Vagina (tissue), 2 donors: ENCODE measurements at regions not wholly inside any gene's neighbourhood (a gene's known extent, or its start where the extent isn't known, plus 50 kb on each side); places are given as distances from the start of the nearest gene placed in this dataset.

Source experiments
- POLR2AphosphoS5 ChIP-seq, 2 donors: sonication (generic); formaldehyde crosslinking; IDR thresholded peaks; one replicate each; pipeline ENCODE4 v1.9.0; 2017; ENCODE audit warnings: antibody characterized with exemption in 2 of 2, mild to moderate bottlenecking in 2 of 2, low read depth in 1 of 2; ENCODE audit not compliant: insufficient read depth in 1 of 2
- TF ChIP-seq, protein P1 (sequence below), 3 experiments: fragments of 450-650 bp in 2 of 3; fragments of 200-600 bp in 1 of 3; sonication (generic) in 1 of 3; IDR thresholded peaks; one replicate each; pipeline ENCODE4 v1.5.1; 2017 to 2019; ENCODE audit warnings: antibody characterized with exemption in 3 of 3, mild to moderate bottlenecking in 2 of 3, moderate library complexity in 2 of 3

GRCh38 chr3:700514-700913, 392.3 kb upstream of the CNTN6 start:
- TF ChIP-seq, protein P1, sequence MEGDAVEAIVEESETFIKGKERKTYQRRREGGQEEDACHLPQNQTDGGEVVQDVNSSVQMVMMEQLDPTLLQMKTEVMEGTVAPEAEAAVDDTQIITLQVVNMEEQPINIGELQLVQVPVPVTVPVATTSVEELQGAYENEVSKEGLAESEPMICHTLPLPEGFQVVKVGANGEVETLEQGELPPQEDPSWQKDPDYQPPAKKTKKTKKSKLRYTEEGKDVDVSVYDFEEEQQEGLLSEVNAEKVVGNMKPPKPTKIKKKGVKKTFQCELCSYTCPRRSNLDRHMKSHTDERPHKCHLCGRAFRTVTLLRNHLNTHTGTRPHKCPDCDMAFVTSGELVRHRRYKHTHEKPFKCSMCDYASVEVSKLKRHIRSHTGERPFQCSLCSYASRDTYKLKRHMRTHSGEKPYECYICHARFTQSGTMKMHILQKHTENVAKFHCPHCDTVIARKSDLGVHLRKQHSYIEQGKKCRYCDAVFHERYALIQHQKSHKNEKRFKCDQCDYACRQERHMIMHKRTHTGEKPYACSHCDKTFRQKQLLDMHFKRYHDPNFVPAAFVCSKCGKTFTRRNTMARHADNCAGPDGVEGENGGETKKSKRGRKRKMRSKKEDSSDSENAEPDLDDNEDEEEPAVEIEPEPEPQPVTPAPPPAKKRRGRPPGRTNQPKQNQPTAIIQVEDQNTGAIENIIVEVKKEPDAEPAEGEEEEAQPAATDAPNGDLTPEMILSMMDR (IDR thresholded peaks at IDR 0.05), result no peak
- TF ChIP-seq POLR2AphosphoS5 (IDR thresholded peaks at IDR 0.05; ENCODE audit: insufficient read depth in 1 of 2, low read depth in 1 of 2), result no peak
